MM.1S (cell line): ENCODE measurements at regions not wholly inside any gene's neighbourhood (a gene's known extent, or its start where the extent isn't known, plus 50 kb on each side); places are given as distances from the start of the nearest gene placed in this dataset.

Source experiments
- CTCF ChIP-seq: fragments of 300-600 bp; sonication (generic); IDR thresholded peaks from 2 replicates; pipeline ENCODE4 v1.5.1; 2016; ENCODE audit warnings: antibody characterized with exemption, low read length, mixed read lengths
- EZH2phosphoT487 ChIP-seq: fragments of 300-600 bp; sonication (generic); IDR thresholded peaks from 2 replicates; pipeline ENCODE4 v1.6.1; 2018; ENCODE audit warnings: antibody characterized with exemption, low read length

- TF ChIP-seq CTCF (no peak), EZH2phosphoT487 (no peak)
These were observed 71.8 kb downstream of the CMPK2 start for GRCh38 chr2:6793913-6794312.
